Jurkat, Clone E6-1 (cell line): ENCODE measurements at regions not wholly inside any gene's neighbourhood (a gene's known extent, or its start where the extent isn't known, plus 50 kb on each side); places are given as distances from the start of the nearest gene placed in this dataset.
"Not testable (repeated sequence)": the region's sequence is repeated elsewhere in the genome, so short reads cannot be mapped to it uniquely, and the experiment has no call there.

Experiments used
- DNase-seq: peaks from one replicate; pipeline ENCODE4 v3.0.0-alpha.2; 2011; ENCODE audit warnings: low read depth, low spot score
- H3K4me3 ChIP-seq: 2 replicates; pipeline ENCODE4 v1.5.1; 2011; ENCODE audit warnings: mild to moderate bottlenecking, low read length, control low read depth, moderate library complexity

DNA sequence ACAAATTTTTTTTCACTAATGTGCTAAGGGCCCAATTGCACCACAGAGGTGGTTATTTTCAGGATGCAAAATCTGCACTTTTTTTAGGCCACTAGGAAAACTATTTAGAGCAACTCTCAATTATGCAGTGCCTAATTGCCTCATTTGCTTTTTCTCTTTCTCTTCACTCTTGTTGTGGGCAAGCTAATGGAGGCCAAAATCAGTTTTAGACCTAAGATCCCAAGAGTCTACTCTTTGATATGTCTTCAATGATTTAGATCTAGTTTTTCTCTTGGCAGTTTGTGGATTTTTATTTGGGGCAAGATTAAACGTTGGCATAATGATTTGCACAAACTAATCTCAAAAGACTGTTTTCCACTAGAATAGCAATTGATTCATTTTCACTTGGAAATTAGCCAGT lies 1996.9 kb downstream of the LRRC4C start:
- DNase-seq = no peak
- no peak overlapping the region for H3K4me3 ChIP-seq

DNA sequence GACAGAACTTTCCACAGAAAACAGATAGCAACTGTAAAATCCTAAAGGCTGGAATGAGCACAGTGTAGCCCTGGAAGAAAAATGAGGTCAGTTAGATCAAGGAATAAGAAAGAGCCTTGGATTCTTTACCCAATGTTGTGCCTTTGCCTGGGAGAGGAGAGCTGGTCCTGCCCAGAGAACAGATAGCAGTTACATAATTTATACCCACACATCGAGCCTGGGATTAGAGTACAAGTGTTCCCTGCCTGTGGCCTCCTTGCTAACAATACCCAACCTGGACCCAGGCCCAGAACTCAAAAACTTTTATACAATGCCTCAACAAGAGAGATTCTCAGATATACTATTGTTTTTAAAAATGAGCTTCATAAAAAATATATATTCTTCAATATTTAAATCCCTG lies 1998.4 kb downstream of the LRRC4C start:
- H3K4me3 ChIP-seq = no peak overlapping the region
- no peak for DNase-seq

DNA sequence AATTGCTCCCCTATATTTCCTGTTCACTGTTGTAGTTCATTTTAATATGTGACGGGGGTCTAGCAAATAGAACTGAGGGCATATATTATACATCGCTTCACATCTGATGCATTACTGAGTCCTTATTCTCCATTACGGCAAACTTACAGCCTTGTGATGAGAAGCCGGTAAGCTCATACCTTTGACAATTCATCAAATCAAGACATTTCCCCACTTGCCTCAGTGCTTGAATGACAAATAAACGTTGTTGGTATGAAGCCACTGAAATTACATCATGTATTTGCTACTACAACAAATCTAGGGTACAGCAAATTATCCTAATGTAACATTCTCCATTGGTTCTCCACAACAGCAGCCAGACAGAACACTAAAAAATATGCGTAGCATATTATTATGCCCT lies 1999.8 kb downstream of the LRRC4C start:
- DNase-seq = no peak
- H3K4me3 ChIP-seq = no peak overlapping the region

DNA sequence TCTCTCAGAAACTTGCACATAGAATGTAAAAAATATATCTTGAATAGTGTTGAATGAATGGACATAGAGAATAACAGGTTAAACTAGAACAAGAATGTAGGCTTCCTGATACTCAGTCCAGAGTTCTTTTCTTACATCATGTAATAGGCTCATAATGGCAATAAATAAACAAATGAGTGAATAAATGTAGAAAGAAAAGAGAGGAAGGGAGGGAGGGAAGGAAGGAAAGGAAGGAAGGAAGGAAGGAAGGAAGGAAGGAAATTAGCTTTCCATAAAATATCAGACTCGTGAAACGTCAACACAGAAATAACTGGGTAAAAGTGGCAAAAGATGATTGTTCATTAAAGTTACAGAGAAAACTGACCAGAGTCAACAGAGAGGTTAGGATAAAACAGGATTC lies 2001.0 kb downstream of the LRRC4C start:
- H3K4me3 ChIP-seq = no peak overlapping the region
- no peak for DNase-seq

DNA sequence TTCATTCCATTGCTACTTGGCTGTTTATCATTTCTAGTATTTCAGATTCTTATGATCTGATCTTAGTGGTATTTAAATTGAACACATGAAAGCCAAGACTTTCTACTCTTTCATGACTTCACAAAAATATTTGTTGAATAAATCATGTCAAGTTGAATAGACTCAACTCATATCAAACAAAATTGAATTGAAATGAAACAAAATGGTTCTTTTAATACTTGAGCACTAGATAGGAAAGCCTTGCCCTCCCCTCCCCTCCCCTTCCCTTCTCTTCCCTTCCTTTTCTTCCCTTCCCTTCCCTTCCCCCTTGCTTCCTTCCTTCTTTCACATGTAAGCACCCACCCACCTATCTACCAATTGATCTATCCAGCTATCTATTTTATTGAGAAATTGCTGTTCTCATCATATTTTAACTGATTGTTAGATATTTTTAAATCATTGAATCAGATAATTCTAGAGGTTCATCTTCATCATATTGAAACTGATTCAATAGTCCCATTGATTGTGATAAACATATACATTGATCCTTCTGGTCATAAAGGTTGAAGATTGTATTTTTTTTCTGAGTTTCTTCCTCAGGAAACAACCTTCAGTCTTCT lies 2015.9 kb downstream of the LRRC4C start:
- no peak overlapping the region for H3K4me3 ChIP-seq

DNA sequence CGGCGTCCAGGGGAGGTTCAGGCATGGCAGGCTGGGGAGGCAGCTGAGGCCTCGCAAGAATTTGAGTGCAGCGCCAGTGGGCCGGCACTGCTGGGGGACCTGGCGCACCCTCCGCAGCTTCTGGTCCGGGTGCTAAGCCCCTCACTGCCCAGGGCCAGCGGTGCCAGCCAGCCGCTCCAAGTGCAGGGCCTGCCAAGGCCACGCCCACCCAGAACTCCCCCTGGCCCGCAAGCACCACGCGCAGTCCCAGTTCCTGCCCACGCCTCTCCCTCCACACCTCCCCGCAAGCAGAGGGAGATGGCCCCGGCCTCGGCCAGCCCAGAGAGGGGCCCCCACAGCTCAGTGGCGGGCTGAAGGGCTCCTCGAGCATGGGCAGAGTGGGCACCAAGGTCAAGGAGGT lies 2017.3 kb downstream of the LRRC4C start:
- DNase-seq = no peak

More for the DNA sequence above, 2015.9 kb downstream of the LRRC4C start:
- no peak for DNase-seq

DNA sequence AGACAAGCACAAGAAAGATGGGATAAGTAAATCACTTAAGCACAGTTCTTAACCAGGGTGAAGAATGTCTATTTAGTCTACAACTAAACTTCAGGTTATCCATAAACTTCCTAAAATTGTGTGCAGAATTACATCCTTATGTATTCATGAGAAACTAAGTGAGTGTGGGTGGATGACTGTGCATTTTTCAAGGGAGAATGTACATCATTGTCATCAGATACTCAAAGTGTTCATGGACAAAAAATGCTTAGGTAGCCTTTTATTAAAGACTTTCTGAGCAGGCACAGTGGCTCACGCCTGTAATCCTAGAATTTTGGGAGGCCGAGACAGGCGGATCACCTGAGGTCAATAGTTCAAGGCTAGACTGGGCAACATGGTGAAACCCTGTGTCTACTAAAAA lies 2023.8 kb downstream of the LRRC4C start:
- no peak for DNase-seq
- no peak overlapping the region for H3K4me3 ChIP-seq

More for the DNA sequence above, 2017.3 kb downstream of the LRRC4C start:
- H3K4me3 ChIP-seq = no peak overlapping the region

DNA sequence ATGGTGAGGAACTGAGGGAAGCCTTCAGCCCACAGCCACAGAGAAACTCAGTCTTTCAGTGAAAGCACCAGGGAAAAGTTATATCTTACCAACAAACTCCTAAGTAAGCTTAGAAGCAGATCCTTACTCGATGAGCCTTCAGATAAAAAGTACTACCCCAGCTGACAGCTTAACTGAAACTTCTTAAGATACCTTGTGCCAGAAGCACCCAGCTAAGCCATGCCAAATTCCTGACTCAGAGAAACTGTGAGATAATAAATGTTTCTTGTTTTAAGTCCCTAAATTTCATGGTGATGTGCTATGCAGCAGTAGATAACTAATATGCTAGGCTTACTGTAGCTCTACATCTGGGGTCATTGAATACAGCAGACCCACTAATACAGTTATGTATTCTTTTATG lies 2025.0 kb downstream of the LRRC4C start:
- no peak for DNase-seq
- no peak overlapping the region for H3K4me3 ChIP-seq

DNA sequence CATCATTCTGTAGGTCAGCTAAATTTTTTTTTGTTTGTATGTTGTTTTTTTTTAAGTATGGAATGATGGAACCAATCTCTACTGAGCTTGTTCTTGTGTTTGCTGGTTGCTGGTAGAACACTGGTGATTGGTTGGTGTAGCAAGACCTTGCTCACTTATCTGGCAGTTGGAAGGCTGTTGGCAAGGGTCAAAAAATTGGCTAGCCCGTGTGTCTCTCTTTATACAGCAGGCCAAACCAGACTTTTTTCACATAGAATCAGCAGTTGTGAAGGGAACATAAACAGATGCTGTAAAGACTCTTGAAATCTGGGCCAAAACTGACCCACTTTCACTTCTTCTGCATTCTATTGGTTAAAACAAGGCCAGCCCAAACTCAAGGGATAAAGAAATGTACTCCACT lies 2026.5 kb downstream of the LRRC4C start:
- DNase-seq = no peak
- no peak overlapping the region for H3K4me3 ChIP-seq

DNA sequence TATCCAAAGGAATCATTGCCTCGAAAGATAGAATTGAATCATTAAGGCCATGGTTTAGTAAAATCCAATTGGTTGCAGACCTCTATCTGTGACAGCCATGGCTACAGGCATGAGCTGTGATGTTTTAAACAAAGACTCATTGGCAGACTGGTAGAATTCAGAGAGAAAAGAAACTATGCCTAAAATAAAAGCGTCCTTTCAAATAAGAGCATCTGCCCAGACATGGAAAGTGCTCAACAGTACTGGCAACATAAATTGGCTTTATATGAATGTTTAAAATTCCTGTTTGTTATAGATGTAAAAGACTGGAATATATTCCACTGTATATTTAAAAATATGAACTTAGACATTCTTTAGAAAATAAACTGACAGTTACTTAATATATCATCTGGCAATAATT lies 2034.2 kb downstream of the LRRC4C start:
- no peak overlapping the region for H3K4me3 ChIP-seq
- no peak for DNase-seq

DNA sequence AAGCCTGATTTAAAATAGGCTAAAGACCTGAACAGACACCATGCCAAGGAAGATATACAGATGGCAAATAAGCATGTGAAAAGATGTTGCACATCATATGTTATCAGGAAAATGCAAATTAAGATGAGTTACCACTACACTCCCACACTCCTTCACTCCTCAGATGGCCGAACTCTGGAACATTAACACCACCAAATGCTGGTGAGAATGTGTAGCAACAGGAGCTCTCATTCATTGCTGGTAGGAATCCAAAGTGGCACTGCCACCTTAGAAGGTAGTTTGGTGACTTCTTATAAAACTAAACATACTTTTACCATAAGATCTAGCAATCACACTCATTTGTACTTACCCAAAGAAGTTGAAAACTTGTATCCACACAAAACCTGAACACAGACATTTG lies 2047.3 kb downstream of the LRRC4C start:
- no peak overlapping the region for H3K4me3 ChIP-seq
- DNase-seq = no peak

DNA sequence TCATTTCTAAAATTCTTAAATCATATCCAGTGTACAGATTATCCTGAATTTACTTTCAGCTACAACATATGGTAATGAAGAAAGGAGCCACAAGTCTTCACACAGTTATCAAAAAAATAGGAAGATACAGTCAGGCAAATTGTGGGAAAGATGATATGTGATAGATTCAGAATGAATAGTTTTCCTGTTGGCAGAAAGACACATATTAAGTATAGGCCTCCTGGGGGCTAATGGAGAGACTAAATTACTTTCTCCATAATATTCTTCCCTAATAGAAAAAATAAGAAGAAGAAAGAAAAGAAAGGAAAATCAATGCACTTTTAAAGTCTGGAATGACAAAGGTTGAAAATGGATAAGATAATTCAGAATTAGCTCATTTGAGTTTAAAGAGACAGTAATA lies 2073.5 kb downstream of the LRRC4C start:
- no peak overlapping the region for H3K4me3 ChIP-seq
- no peak for DNase-seq

DNA sequence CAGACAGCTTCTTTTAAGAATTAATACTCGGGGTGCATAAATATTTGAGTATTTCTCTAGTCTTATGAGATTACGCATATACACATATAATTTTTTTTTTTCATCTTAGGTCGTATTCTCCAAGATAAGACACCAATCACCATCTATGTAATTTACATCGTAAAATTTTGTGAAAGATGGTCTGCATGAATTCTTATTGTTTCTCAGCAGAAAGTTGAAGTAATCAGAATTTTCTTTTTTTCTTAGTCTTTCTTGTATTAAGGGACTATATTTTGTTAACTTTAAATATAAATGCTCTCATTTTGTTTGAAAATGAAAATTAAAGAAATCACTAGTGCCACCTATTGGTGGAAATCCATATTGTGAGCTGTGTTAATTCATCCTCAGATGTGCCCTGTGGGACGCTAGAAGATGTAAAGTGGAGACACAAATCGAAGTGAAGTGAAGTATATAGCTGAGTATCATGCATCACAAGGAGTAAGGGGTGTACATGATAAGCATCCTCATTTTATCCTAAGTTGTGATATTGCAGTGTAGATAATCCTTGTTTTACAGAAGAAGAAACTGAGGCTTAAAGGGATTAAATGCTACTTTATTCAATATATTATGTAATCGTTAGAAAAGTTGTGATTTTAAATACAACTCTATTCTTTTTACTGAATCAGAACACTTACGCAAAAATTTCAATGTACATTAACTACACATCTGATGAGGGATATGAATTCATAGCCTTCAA lies 2084.3 kb downstream of the LRRC4C start:
- H3K4me3 ChIP-seq = no peak overlapping the region
- DNase-seq = peak; percentile 54

DNA sequence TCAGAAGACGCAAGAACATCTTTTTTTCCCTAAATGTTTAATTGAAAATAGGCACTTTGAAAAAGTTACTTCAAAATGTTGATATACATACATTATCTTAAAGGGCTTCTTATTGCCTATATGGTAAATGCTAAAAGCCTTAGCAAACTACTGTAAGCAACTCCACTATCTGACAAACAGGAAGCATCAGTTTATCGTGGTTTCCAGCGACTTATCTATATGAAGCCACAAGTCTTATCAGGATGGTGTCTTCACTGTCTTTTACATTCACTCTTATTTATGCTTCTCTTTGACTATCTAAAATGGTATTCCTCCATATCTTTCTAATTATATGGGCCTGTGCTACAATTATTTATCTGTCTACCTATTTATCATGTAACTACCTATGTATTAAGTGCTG lies 2091.9 kb downstream of the LRRC4C start:
- DNase-seq = peak; percentile 93
- H3K4me3 ChIP-seq = no peak overlapping the region

DNA sequence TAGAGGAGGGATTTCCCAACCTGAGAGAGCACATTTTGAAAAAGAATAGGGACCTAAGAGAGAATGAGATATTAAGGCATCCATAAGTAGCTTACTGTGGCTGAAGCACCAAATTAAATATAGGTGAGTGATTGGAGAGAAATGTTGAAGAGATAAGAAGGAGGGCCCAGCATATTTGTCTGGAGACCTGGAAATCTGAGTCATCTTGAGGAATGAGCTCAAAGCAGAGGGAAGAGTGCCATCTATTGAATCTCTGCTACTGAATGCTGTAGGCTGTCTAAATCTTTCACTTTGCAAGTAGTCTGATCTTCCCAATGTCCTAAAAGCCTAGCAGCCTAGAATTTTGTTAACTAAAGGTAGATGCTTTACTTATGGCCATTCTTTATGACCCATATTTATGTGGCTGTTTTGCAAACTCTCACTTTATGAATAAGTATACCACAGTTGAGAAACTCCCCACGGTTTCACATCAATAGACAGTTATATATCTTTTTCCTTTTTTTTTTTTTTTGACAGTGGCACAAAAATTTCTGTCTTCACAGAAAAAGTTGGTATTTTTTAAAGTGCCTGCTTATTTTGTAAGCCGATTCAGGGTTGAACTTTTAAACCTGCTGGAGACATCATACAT lies 2093.5 kb downstream of the LRRC4C start:
- peak; percentile 26 for DNase-seq
- H3K4me3 ChIP-seq = no peak overlapping the region

DNA sequence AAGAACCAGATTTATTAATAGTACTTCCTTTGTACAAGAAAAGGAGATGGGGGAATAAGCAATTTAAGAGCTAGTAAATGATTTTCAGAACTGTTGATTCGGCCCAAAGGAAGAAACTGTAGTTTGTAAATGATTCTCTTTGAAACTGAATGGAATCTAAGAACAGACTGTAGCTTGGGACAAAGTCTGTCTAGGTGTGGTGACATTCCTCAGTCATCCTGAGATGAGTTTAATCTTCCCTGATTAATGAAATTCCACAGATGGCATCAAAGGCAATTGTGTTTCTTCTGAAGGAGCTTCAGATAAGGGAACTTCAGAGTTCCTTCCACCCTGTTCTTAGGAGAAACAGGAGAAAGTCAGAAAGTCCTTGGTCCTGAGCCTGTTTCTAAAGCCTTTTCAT lies 2095.9 kb downstream of the LRRC4C start:
- H3K4me3 ChIP-seq = no peak overlapping the region
- DNase-seq = no peak

DNA sequence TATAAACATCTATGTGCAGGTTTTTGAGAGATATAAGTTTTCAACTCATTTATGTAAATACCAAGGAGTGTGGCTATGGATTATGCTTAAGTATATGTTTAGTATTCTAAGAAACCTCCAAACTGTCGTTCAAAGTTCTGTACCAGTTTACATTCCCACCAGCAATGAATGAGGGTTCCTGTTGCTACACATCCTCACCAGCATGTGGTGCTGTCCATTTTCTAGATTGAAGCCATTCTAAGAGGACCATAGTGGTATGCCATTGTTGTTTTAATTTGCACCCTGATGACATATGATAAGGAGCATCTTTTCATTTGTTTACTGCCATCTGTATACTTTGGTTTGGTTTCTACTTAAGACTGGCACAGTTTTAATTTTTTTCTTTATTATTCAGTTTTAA lies 2097.9 kb downstream of the LRRC4C start:
- no peak overlapping the region for H3K4me3 ChIP-seq
- no peak for DNase-seq

DNA sequence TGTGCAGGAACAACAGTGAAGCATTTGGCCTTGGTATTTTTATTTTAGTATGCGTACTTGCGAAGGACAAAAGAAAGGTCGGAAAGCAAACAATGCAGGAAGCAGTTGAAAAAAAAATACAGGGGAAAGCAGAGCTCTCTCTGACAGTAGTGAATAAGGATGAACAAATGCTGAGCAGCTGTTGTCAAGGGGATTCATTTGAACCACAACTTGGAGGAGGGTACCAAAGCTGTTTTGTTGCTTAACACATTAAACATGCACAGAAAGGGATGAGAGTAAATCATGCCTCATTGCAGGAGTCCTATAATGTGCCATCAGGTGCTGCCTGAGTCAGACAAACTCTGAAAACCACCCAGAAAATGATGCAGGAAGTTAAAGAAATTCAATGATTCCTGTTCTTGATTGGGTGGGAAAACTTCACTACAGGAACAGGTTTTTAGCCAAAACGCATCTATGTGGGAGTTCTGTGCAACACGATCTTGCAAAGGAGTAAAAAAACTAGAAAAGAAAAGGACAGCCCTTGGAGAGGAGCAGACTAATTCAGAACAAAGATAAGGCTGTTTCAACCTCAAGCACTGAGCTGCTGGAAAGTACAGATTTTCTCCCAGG lies 2113.5 kb downstream of the LRRC4C start:
- no peak for DNase-seq

DNA sequence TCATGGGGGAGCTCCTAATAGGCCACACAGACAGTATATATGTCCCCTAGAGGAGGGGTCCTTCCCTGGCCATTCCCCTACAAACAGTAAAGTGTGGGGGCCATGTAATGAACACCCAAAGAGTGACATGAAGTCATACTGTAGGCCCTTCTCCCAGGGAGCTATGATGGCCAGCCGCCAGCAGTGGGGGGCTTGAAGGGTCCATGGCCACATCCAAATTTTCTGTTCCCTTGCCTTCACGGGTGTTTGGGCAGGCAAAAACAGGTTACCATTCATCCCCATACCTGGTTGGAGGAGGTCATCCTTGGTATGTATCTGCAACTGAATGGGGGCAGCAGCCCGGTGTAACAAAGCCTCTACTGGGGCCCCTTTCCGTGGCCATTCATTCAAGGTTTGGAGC lies 2118.0 kb downstream of the LRRC4C start:
- no peak for DNase-seq
- no peak overlapping the region for H3K4me3 ChIP-seq

More for the DNA sequence above, 2113.5 kb downstream of the LRRC4C start:
- no peak overlapping the region for H3K4me3 ChIP-seq

DNA sequence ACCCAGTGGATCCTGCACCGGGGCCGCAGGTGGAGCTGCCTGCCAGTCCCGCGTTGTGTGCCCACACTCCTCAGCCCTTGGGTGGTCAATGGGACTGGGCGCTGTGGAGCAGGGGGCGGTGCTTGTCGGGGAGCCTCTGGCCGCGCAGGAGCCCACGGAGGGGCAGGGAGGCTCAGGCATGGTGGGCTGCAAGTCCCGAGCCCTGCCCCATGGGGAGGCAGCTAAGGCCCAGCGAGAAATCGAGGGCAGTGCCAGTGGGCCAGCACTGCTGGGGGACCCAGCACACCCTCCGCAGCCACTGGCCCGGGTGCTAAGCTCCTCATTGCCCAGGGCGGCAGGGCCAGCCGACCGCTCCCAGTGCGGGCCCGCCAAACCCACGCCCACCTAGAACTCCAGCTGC lies 2126.4 kb downstream of the LRRC4C start:
- not testable (repeated sequence) for H3K4me3 ChIP-seq, DNase-seq
